HEK293 (cell line): ENCODE measurements at regions not wholly inside any gene's neighbourhood (a gene's known extent, or its start where the extent isn't known, plus 50 kb on each side); places are given as distances from the start of the nearest gene placed in this dataset.

Experiments used
- CTCF ChIA-PET: fragments of 350-600 bp; formaldehyde crosslinking; extraction: SDS; loops from one replicate; lab custom pipeline; 2021; ENCODE audit warnings: antibody characterized with exemption; lab: Yijun Ruan, JAX
- POLR2A ChIA-PET: fragments of 300-600 bp; formaldehyde crosslinking; extraction: SDS; loops from one replicate; lab custom pipeline; 2020; ENCODE audit warnings: antibody characterized with exemption, inconsistent platforms; lab: Yijun Ruan, JAX
- H3K27ac ChIP-seq: fragments of 200-500 bp; sonication (Bioruptor generic); 2 replicates; pipeline ENCODE4 v1.5.1; 2014; ENCODE audit warnings: low read depth, low read length, control low read depth, inconsistent platforms; ENCODE audit errors: extremely low read depth
- H3K36me3 ChIP-seq, 2 experiments: fragments of 200-500 bp in 1 of 2; sonication (Bioruptor generic) in 1 of 2; 1 replicate in 1 of 2; 2 replicates in 1 of 2; pipeline ENCODE4 v1.5.1; 2014 to 2017; ENCODE audit warnings: inconsistent platforms in 2 of 2, low read length in 2 of 2; ENCODE audit not compliant: control insufficient read depth in 2 of 2, insufficient read depth in 1 of 2
- H3K4me1 ChIP-seq: fragments of 200-500 bp; sonication (Bioruptor generic); 2 replicates; pipeline ENCODE4 v1.5.1; 2014; ENCODE audit warnings: mild to moderate bottlenecking, low read length, inconsistent platforms; ENCODE audit not compliant: control insufficient read depth, insufficient read depth
- H3K4me3 ChIP-seq: 2 replicates; pipeline ENCODE4 v1.5.1; 2011; ENCODE audit warnings: low read depth, mild to moderate bottlenecking, control low read depth, low read length, moderate library complexity
- H3K9me3 ChIP-seq: fragments of 200-500 bp; sonication (Bioruptor generic); 2 replicates; pipeline ENCODE4 v1.5.1; 2014; ENCODE audit warnings: low read depth, low read length, inconsistent platforms; ENCODE audit not compliant: control insufficient read depth, insufficient read depth
- BCL6B ChIP-seq: fragments of 450-650 bp; formaldehyde crosslinking; IDR thresholded peaks from 2 replicates; pipeline ENCODE4 v1.5.1; 2017; ENCODE audit warnings: missing biosample characterization, missing genetic modification characterization
- HOXD13 ChIP-seq: sonication (generic); formaldehyde crosslinking; IDR thresholded peaks from 2 replicates; pipeline ENCODE4 v1.8.0; 2022; ENCODE audit warnings: missing genetic modification reagents, borderline replicate concordance
- MYNN ChIP-seq: fragments of 450-650 bp; formaldehyde crosslinking; IDR thresholded peaks from 2 replicates; pipeline ENCODE4 v1.5.1; 2016; ENCODE audit warnings: missing biosample characterization, missing genetic modification characterization, borderline replicate concordance
- SALL2 ChIP-seq: fragments of 450-650 bp; formaldehyde crosslinking; IDR thresholded peaks from 2 replicates; pipeline ENCODE4 v1.5.0; 2017; ENCODE audit warnings: missing biosample characterization, mild to moderate bottlenecking, missing genetic modification characterization, borderline replicate concordance
- SETDB1 ChIP-seq: IDR thresholded peaks from one replicate; pipeline ENCODE4 v1.6.1; 2017; ENCODE audit warnings: mild to moderate bottlenecking, low read length, moderate library complexity, mixed read lengths; ENCODE audit not compliant: insufficient read length
- SP3 ChIP-seq: fragments of 450-650 bp; formaldehyde crosslinking; IDR thresholded peaks from 2 replicates; pipeline ENCODE4 v1.5.1; 2016; ENCODE audit warnings: missing biosample characterization, missing genetic modification characterization
- ZBTB21 ChIP-seq: fragments of 450-650 bp; formaldehyde crosslinking; IDR thresholded peaks from 2 replicates; pipeline ENCODE4 v1.5.1; 2017; ENCODE audit warnings: missing biosample characterization, missing genetic modification characterization
- ZNF10 ChIP-seq: fragments of 450-650 bp; formaldehyde crosslinking; IDR thresholded peaks from 2 replicates; pipeline ENCODE4 v1.5.1; 2017; ENCODE audit warnings: missing biosample characterization, missing genetic modification characterization
- ZNF132 ChIP-seq: fragments of 450-650 bp; formaldehyde crosslinking; IDR thresholded peaks from 2 replicates; pipeline ENCODE4 v1.5.1; 2017; ENCODE audit warnings: missing biosample characterization, missing genetic modification characterization, borderline replicate concordance
- ZNF214 ChIP-seq: fragments of 450-650 bp; formaldehyde crosslinking; IDR thresholded peaks from 2 replicates; pipeline ENCODE4 v1.5.1; 2017; ENCODE audit warnings: missing biosample characterization, mild to moderate bottlenecking, missing genetic modification characterization, borderline replicate concordance
- ZNF223 ChIP-seq: fragments of 450-650 bp; formaldehyde crosslinking; IDR thresholded peaks from 2 replicates; pipeline ENCODE4 v1.5.1; 2016; ENCODE audit warnings: missing biosample characterization, missing genetic modification characterization
- ZNF37A ChIP-seq: fragments of 450-650 bp; IDR thresholded peaks from 2 replicates; pipeline ENCODE4 v1.5.1; 2018; ENCODE audit warnings: missing biosample characterization, missing genetic modification characterization
- ZNF416 ChIP-seq: fragments of 450-650 bp; formaldehyde crosslinking; IDR thresholded peaks from 2 replicates; pipeline ENCODE4 v1.5.1; 2016; ENCODE audit warnings: missing biosample characterization, missing genetic modification characterization
- ZNF433 ChIP-seq: fragments of 450-650 bp; formaldehyde crosslinking; IDR thresholded peaks from 2 replicates; pipeline ENCODE4 v1.5.1; 2016; ENCODE audit warnings: missing biosample characterization, missing genetic modification characterization, low read depth
- ZNF473 ChIP-seq: fragments of 450-650 bp; formaldehyde crosslinking; IDR thresholded peaks from 2 replicates; pipeline ENCODE4 v1.5.1; 2017; ENCODE audit warnings: missing biosample characterization, missing genetic modification characterization
- ZNF513 ChIP-seq: fragments of 450-650 bp; IDR thresholded peaks from 2 replicates; pipeline ENCODE4 v1.5.1; 2018; ENCODE audit warnings: missing biosample characterization, missing genetic modification characterization
- ZNF521 ChIP-seq: fragments of 450-650 bp; formaldehyde crosslinking; IDR thresholded peaks from 2 replicates; pipeline ENCODE4 v1.5.1; 2017; ENCODE audit warnings: missing biosample characterization, mild to moderate bottlenecking, missing genetic modification characterization
- ZNF548 ChIP-seq: fragments of 450-650 bp; formaldehyde crosslinking; IDR thresholded peaks from 2 replicates; pipeline ENCODE4 v1.5.1; 2016; ENCODE audit warnings: missing biosample characterization, missing genetic modification characterization
- ZNF555 ChIP-seq: fragments of 450-650 bp; formaldehyde crosslinking; conservative IDR thresholded peaks from 2 replicates; pipeline ENCODE4 v1.5.1; 2017; ENCODE audit warnings: missing biosample characterization, mild to moderate bottlenecking, missing genetic modification characterization, inconsistent platforms
- ZNF639 ChIP-seq: fragments of 450-650 bp; formaldehyde crosslinking; IDR thresholded peaks from 2 replicates; pipeline ENCODE4 v1.5.1; 2016; ENCODE audit warnings: missing biosample characterization, missing genetic modification characterization
- ZNF768 ChIP-seq: fragments of 450-650 bp; formaldehyde crosslinking; IDR thresholded peaks from 2 replicates; pipeline ENCODE4 v1.5.1; 2018; ENCODE audit warnings: missing biosample characterization, mild to moderate bottlenecking, missing genetic modification characterization
- ZNF776 ChIP-seq: fragments of 450-650 bp; formaldehyde crosslinking; IDR thresholded peaks from 2 replicates; pipeline ENCODE4 v1.5.0; 2017; ENCODE audit warnings: missing biosample characterization, missing genetic modification characterization, borderline replicate concordance
- ZSCAN18 ChIP-seq: fragments of 450-650 bp; formaldehyde crosslinking; IDR thresholded peaks from 2 replicates; pipeline ENCODE4 v1.5.1; 2016; ENCODE audit warnings: missing biosample characterization, missing genetic modification characterization
- TF ChIP-seq, protein P1 (sequence below): fragments of 450-650 bp; formaldehyde crosslinking; IDR thresholded peaks from 2 replicates; pipeline ENCODE4 v1.5.1; 2017; ENCODE audit warnings: missing biosample characterization, mild to moderate bottlenecking, missing genetic modification characterization, moderate library complexity
- TF ChIP-seq, protein P2 (sequence below): fragments of 450-650 bp; formaldehyde crosslinking; IDR thresholded peaks from 2 replicates; pipeline ENCODE4 v1.5.1; 2016; ENCODE audit warnings: missing biosample characterization, missing genetic modification characterization
- TF ChIP-seq, protein P3 (sequence below): fragments of 450-650 bp; formaldehyde crosslinking; IDR thresholded peaks from 2 replicates; pipeline ENCODE4 v1.5.1; 2016; ENCODE audit warnings: missing biosample characterization, missing genetic modification characterization

DNA sequence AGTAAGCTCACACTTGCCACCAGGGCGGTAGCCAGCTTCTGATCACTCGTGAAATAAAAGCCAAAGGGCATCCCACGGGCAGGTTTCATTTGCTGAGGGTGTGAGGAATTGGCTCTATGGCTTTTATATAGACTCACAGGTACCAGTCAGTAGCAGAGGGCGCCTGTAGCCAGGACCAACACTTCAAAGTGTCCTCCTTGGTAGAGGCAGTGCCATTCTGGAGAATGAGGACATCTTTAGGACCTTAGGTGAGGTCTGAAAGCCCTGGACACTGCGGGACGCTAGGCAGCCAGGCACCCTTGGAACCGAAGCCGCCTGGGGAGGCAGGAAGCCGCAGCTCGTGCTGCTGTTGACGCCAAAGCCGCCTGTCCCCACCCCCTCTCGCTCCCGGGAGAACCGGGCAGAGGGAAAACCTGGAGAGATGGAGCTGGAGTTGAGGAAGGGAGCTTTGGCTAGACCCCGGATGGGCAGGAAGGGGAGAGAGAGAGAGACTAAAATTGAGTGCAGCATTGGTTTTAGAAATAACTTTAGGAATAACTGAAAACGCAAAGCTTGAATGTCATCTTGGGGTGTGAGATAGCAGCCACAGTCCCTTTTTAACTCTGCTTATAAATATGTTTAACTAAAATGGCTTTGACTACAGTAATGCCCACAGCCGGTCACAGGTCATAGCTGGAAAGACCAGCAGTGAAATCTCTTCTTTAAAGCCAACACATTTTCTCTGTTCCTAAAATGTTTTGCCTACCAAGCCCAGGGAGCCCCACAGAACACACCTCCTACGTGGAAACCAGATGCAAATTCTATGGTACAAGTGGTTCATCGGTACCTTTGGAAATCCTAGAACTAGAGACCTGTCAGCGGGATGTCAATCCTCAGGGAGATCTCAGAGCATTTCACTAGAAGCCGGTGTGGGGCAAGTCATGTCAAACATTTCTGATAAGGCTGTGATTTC, 128.5 kb upstream of the CDYL start:
- ChIA-PET POLR2A (interaction anchor here (0.6 to 0.9 kb wide), 2 partner anchors 112 to 129 kb away, joined by 4 to 7 read pairs; partner anchors contain the start of gene CDYL), CTCF (interaction anchor here (0.5 kb wide), 1 partner anchor 18 kb away, joined by 3 read pairs; no protein-coding TSS in a partner anchor)
- Histone ChIP-seq H3K4me1 (no peaks in the 10 kb centered on the region), H3K9me3 (no peaks in the 10 kb centered on the region), H3K27ac (no peak overlapping the region), H3K36me3 (no peaks in the 10 kb centered on the region), H3K4me3 (peak overlapping the region; percentile 20)
- TF ChIP-seq ZNF416 (tag by site-specific recombination) (no peak), ZNF433 (no peak), SALL2 (no peak), ZNF10 (peak; percentile 53; the same call in 1 of the 2 replicates), HOXD13 (CRISPR knock-in tag) (0 out of 2 replicates have a peak, but pooled peaks have one; percentile 31), ZSCAN18 (tag by site-specific recombination) (peak; percentile 63; the same call in 1 of the 2 replicates), ZNF548 (tag by site-specific recombination) (no peak), ZNF223 (no peak), ZNF521 (tag by site-specific recombination) (no peak), ZNF37A (tag by site-specific recombination) (no peak), SETDB1 (peak; percentile 56), ZNF776 (no peak), ZNF214 (tag by site-specific recombination) (no peak), ZNF555 (tag by site-specific recombination) (no peak), ZNF132 (no peak), ZNF513 (tag by site-specific recombination) (no peak), SP3 (tag by site-specific recombination) (peak; percentile 80), ZNF473 (tag by site-specific recombination) (no peak), ZNF639 (tag by site-specific recombination) (no peak; the same call in 1 of the 2 replicates), BCL6B (tag by site-specific recombination) (no peak), MYNN (no peak), ZNF768 (tag by site-specific recombination) (no peak), ZBTB21 (tag by site-specific recombination) (peak; percentile 70)
- TF ChIP-seq, protein P1, sequence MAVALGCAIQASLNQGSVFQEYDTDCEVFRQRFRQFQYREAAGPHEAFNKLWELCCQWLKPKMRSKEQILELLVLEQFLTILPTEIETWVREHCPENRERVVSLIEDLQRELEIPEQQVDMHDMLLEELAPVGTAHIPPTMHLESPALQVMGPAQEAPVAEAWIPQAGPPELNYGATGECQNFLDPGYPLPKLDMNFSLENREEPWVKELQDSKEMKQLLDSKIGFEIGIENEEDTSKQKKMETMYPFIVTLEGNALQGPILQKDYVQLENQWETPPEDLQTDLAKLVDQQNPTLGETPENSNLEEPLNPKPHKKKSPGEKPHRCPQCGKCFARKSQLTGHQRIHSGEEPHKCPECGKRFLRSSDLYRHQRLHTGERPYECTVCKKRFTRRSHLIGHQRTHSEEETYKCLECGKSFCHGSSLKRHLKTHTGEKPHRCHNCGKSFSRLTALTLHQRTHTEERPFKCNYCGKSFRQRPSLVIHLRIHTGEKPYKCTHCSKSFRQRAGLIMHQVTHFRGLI (tag by site-specific recombination) = no peak
- TF ChIP-seq, protein P2, sequence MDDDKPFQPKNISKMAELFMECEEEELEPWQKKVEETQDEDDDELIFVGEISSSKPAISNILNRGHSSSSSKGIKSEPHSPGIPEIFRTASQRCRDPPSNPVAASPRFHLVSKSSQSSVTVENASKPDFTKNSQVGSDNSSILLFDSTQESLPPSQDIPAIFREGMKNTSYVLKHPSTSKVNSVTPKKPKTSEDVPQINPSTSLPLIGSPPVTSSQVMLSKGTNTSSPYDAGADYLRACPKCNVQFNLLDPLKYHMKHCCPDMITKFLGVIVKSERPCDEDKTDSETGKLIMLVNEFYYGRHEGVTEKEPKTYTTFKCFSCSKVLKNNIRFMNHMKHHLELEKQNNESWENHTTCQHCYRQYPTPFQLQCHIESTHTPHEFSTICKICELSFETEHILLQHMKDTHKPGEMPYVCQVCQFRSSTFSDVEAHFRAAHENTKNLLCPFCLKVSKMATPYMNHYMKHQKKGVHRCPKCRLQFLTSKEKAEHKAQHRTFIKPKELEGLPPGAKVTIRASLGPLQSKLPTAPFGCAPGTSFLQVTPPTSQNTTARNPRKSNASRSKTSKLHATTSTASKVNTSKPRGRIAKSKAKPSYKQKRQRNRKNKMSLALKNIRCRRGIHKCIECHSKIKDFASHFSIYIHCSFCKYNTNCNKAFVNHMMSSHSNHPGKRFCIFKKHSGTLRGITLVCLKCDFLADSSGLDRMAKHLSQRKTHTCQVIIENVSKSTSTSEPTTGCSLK (tag by site-specific recombination) = no peak
- TF ChIP-seq, protein P3, sequence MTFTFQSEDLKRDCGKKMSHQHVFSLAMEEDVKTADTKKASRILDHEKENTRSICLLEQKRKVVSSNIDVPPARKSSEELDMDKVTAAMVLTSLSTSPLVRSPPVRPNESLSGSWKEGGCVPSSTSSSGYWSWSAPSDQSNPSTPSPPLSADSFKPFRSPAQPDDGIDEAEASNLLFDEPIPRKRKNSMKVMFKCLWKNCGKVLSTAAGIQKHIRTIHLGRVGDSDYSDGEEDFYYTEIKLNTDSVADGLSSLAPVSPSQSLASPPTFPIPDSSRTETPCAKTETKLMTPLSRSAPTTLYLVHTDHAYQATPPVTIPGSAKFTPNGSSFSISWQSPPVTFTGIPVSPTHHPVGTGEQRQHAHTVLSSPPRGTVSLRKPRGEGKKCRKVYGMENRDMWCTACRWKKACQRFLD (tag by site-specific recombination) = no peak
